Stomach (tissue), 4 donors: ENCODE measurements at regions not wholly inside any gene's neighbourhood (a gene's known extent, or its start where the extent isn't known, plus 50 kb on each side); places are given as distances from the start of the nearest gene placed in this dataset.

ENCODE experiments used
- CTCF ChIP-seq, 7 experiments: fragments of 450-650 bp in 4 of 7; fragments of 200-600 bp in 3 of 7; sonication (generic) in 3 of 7; IDR thresholded peaks; one replicate each; pipeline ENCODE4 v1.5.1; 2016 to 2019; ENCODE audit warnings: antibody characterized with exemption in 7 of 7, control low read depth in 2 of 7, mild to moderate bottlenecking in 1 of 7
- EP300 ChIP-seq: sonication (generic); formaldehyde crosslinking; IDR thresholded peaks from one replicate; pipeline ENCODE4 v1.6.1; 2017; ENCODE audit warnings: antibody characterized with exemption
- POLR2A ChIP-seq, 4 donors: fragments of 450-650 bp; IDR thresholded peaks; one replicate each; pipeline ENCODE4 v1.6.1; 2016; ENCODE audit warnings: antibody characterized with exemption in 4 of 4, control low read depth in 2 of 4, mild to moderate bottlenecking in 1 of 4, moderate library complexity in 1 of 4
- POLR2AphosphoS5 ChIP-seq, 3 donors: sonication (generic); formaldehyde crosslinking; IDR thresholded peaks; one replicate each; pipeline ENCODE4 v1.6.1; 2016; ENCODE audit warnings: antibody characterized with exemption in 3 of 3

- TF ChIP-seq CTCF (IDR thresholded peaks at IDR 0.05) (no peak), POLR2AphosphoS5 (IDR thresholded peaks at IDR 0.05) (no peak), POLR2A (IDR thresholded peaks at IDR 0.05) (no peak), EP300 (no peak)
Measured at GRCh38 chr9:80522465-80522864, 950.7 kb downstream of the TLE4 start.
